Nephron progenitor cell (in vitro differentiated cells): ENCODE measurements at regions not wholly inside any gene's neighbourhood (a gene's known extent, or its start where the extent isn't known, plus 50 kb on each side); places are given as distances from the start of the nearest gene placed in this dataset.

Source experiments
- DNase-seq: peaks from one replicate; pipeline ENCODE4 v3.0.0; 2021
- H3K27ac Mint-ChIP-seq: 2 replicates; pipeline ENCODE4 v1.8.0; 2021; ENCODE audit warnings: mild to moderate bottlenecking, moderate library complexity, mixed read lengths
- H3K27me3 Mint-ChIP-seq: 2 replicates; pipeline ENCODE4 v1.8.0; 2021; ENCODE audit warnings: mild to moderate bottlenecking, low read depth, mixed read lengths; ENCODE audit not compliant: poor library complexity
- H3K36me3 Mint-ChIP-seq: 2 replicates; pipeline ENCODE4 v1.8.0; 2021; ENCODE audit warnings: low read depth, mixed read lengths
- H3K4me1 Mint-ChIP-seq: 2 replicates; pipeline ENCODE4 v1.8.0; 2021; ENCODE audit warnings: mixed read lengths
- H3K4me3 Mint-ChIP-seq: 2 replicates; pipeline ENCODE4 v1.8.0; 2021; ENCODE audit warnings: mild to moderate bottlenecking, moderate library complexity, mixed read lengths
- H3K9me3 Mint-ChIP-seq: 2 replicates; pipeline ENCODE4 v1.8.0; 2021; ENCODE audit warnings: mild to moderate bottlenecking, moderate library complexity, mixed read lengths
- TF ChIP-seq, protein P1 (sequence below): fragments of 200-600 bp; sonication (generic); IDR thresholded peaks from 2 replicates; pipeline ENCODE4 v1.5.0; 2021; ENCODE audit warnings: antibody characterized with exemption

DNA sequence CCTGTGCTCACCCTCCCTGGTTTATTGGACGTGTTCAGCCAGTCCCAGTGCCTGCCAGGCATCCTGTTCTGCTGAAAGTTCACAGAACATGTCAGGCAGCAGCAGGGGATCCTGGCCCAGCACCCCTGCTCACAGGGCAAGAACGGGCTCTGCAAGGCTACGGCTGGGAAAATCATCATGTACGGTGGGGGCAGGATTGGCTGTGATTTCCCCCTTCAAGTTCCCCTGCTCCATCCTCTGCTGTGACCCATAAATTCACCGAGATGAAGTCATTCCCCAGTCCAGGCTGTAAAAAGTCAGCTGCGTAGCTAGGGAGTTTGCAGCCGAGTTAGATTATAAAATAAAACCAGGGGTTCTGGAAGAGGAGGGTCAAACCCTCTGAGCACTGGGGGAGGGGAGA lies 484.1 kb upstream of the ZMIZ1 start:
- peaks cover under 1% of the 10 kb centered on the region for H3K27me3 Mint-ChIP-seq
- DNase-seq, result no peak
- H3K36me3 Mint-ChIP-seq, result peaks cover under 1% of the 10 kb centered on the region
- H3K27ac Mint-ChIP-seq, result no peak overlapping the region
- peaks cover under 1% of the 10 kb centered on the region for H3K9me3 Mint-ChIP-seq
- no peak overlapping the region for H3K4me3 Mint-ChIP-seq
- H3K4me1 Mint-ChIP-seq, result peaks cover 40% of the 10 kb centered on the region
- TF ChIP-seq, protein P1, sequence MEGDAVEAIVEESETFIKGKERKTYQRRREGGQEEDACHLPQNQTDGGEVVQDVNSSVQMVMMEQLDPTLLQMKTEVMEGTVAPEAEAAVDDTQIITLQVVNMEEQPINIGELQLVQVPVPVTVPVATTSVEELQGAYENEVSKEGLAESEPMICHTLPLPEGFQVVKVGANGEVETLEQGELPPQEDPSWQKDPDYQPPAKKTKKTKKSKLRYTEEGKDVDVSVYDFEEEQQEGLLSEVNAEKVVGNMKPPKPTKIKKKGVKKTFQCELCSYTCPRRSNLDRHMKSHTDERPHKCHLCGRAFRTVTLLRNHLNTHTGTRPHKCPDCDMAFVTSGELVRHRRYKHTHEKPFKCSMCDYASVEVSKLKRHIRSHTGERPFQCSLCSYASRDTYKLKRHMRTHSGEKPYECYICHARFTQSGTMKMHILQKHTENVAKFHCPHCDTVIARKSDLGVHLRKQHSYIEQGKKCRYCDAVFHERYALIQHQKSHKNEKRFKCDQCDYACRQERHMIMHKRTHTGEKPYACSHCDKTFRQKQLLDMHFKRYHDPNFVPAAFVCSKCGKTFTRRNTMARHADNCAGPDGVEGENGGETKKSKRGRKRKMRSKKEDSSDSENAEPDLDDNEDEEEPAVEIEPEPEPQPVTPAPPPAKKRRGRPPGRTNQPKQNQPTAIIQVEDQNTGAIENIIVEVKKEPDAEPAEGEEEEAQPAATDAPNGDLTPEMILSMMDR, result no peak

DNA sequence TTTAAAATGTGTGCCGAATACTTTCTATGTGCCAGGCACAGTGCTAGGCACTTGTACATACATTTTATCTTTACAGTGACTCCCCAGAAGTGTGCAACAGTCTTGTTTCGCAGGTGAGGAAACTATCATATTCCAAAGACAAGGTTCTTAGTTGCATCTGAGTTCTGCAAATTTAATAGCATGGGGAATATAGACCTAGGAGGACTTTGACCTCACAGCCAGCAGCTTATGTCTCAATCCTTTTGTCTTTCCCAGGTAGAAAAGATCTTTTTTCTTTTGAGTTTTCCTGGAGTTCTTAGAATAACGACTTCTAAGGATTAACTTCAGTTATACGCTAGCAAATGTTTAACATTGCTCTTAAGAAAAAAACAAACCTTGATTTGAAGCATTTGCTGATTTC lies 482.8 kb upstream of the ZMIZ1 start:
- peaks cover 4% of the 10 kb centered on the region for H3K27me3 Mint-ChIP-seq
- no peak overlapping the region for H3K27ac Mint-ChIP-seq
- peaks cover 40% of the 10 kb centered on the region for H3K4me1 Mint-ChIP-seq
- peaks cover 10% of the 10 kb centered on the region for H3K9me3 Mint-ChIP-seq
- TF ChIP-seq, protein P1, result no peak
- DNase-seq, result no peak
- no peak overlapping the region for H3K4me3 Mint-ChIP-seq
- peaks cover 9% of the 10 kb centered on the region for H3K36me3 Mint-ChIP-seq

DNA sequence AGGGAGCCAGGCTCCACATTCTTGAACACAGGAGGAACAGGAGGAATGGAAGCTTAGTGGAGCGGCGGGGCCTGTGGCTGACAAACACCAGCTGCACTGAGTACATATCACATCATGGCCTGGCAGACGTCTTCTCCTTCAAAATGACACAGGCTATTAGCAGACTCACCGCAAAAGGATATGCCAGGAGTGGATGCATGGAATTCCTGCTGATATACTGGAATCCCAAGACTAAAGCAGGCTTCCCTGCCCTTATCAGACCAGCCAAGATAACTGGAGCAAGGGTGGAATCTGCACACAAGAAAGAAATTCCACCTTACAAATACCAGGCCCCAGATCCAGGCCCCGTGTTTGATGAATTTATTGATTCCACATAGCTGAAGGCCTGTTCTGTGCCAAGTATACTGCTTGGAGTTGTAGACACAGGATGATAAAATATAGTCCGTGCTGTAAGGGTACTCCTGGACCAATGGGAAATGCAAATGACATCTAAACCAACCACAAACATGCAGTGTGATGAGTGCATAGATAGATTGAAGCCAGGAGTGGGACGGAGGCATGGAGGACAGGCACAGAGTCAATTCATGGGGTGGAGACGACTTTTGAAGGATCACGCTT lies 480.5 kb upstream of the ZMIZ1 start:
- peaks cover 15% of the 10 kb centered on the region for H3K27me3 Mint-ChIP-seq
- H3K36me3 Mint-ChIP-seq, result peaks cover 9% of the 10 kb centered on the region
- H3K27ac Mint-ChIP-seq, result no peak overlapping the region
- DNase-seq, result no peak
- peaks cover 25% of the 10 kb centered on the region for H3K4me1 Mint-ChIP-seq
- peaks cover 10% of the 10 kb centered on the region for H3K9me3 Mint-ChIP-seq
- TF ChIP-seq, protein P1, result no peak
- no peak overlapping the region for H3K4me3 Mint-ChIP-seq

DNA sequence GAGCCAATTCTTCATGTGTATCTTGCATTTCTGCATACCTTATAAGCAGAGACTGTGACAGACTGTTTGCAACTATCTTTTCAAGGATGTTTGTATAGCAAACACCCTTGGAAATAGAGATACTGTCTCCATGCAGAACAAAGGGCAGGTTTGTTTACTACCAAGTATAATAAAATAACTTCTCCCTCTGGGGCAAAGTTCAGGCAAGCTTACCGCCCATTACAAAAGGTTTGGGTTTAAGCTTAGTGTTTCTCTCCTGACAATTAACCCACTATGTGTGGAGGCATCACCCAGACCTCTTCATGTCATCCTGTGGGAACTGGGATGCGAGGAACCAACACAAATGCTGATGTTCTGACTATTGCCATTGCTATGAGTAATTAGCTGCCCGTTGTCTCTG lies 479.1 kb upstream of the ZMIZ1 start:
- peaks cover 14% of the 10 kb centered on the region for H3K4me1 Mint-ChIP-seq
- H3K4me3 Mint-ChIP-seq, result no peak overlapping the region
- peaks cover 20% of the 10 kb centered on the region for H3K27me3 Mint-ChIP-seq
- TF ChIP-seq, protein P1, result no peak
- no peak for DNase-seq
- peaks cover 10% of the 10 kb centered on the region for H3K9me3 Mint-ChIP-seq
- peaks cover 9% of the 10 kb centered on the region for H3K36me3 Mint-ChIP-seq
- no peak overlapping the region for H3K27ac Mint-ChIP-seq

DNA sequence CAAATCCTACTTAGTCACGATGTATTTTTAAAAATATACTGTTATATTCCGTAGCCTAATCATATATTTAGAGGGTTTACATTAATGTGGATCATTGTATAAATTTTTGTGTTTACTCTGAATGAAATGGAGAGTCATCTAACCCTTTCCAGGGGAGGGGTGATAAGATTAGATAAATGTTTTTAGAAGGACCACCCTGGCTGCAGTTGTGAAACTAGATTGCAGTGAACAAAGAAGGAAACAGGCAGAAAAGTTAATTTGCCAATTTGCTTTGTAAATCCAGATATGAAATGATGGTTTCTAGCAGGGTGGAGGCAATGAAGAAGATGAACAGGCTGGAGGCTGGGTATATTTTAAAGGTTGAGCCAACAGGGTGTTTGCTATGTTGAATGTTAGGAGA lies 477.7 kb upstream of the ZMIZ1 start:
- H3K9me3 Mint-ChIP-seq, result peaks cover 10% of the 10 kb centered on the region
- peaks cover 22% of the 10 kb centered on the region for H3K27me3 Mint-ChIP-seq
- peaks cover 9% of the 10 kb centered on the region for H3K36me3 Mint-ChIP-seq
- DNase-seq, result no peak
- H3K4me3 Mint-ChIP-seq, result no peak overlapping the region
- no peak overlapping the region for H3K27ac Mint-ChIP-seq
- TF ChIP-seq, protein P1, result no peak
- H3K4me1 Mint-ChIP-seq, result peaks cover 12% of the 10 kb centered on the region

DNA sequence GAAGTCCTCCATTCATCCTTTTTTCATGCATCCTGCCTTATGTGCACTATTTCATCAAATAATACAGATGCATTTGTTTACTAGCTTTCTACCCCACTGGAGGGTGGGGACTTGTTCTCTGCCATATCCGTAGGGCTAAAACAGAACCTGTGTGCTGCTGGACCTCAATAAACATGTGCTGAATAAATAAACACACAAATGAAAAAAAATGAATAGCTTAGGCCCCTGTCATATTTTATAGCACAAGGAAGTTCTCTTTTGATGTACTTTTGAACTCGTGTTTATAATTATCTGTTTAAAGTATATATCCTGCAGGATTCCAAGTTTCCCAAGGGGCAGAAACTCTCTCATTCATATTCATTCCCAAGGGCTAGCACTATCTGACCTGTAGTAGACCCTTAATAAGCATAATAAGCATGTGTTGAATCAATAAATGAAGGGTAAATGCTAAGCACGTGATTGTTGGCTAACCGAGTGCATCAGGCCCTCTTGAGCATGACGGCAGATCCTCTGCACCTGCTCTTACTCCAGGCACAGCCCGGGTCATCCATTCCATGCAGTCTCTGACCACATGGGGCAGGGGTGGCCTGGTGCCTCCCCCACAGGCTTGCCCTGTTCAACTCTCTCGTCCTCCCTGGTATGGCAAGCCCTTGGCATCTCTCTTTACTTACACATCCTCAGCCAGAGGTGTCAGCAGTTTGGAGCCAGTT lies 474.1 kb upstream of the ZMIZ1 start:
- H3K27me3 Mint-ChIP-seq, result peaks cover 31% of the 10 kb centered on the region
- DNase-seq, result no peak
- peaks cover 9% of the 10 kb centered on the region for H3K36me3 Mint-ChIP-seq
- no peak overlapping the region for H3K27ac Mint-ChIP-seq
- peaks cover 24% of the 10 kb centered on the region for H3K4me1 Mint-ChIP-seq
- peaks cover 10% of the 10 kb centered on the region for H3K9me3 Mint-ChIP-seq
- no peak overlapping the region for H3K4me3 Mint-ChIP-seq
- TF ChIP-seq, protein P1, result no peak
